GM12878 (cell line): ENCODE measurements at regions not wholly inside any gene's neighbourhood (a gene's known extent, or its start where the extent isn't known, plus 50 kb on each side); places are given as distances from the start of the nearest gene placed in this dataset.

Experiments used
- ATAC-seq: fragments of 200-7000 bp; cut with Tn5 transposase; 3 replicates; pipeline ENCODE4 v1.9.1; 2020; ENCODE audit warnings: mild to moderate bottlenecking, moderate library complexity
- BruUV-seq: library from RNA; stranded (reverse); fragments of 400-500 nt; replicated peaks from 2 replicates; lab custom pipeline; 2021; lab: Mats Ljungman, UMichigan
- CTCF ChIA-PET: fragments of 300-600 bp; sonication (Branson Sonifier 250); formaldehyde crosslinking; extraction: SDS; loops from one replicate; lab custom pipeline; 2021; ENCODE audit warnings: inconsistent platforms; lab: Yijun Ruan, JAX
- POLR2A ChIA-PET: fragments of 350-600 bp; formaldehyde crosslinking; extraction: SDS; loops from one replicate; lab custom pipeline; 2021; ENCODE audit warnings: inconsistent platforms; lab: Charles Lee
- RAD21 ChIA-PET: fragments of 300-600 bp; sonication (Branson Sonifier 250); formaldehyde crosslinking; loops from one replicate; lab custom pipeline; 2023; ENCODE audit warnings: antibody characterized with exemption; ENCODE audit not compliant: unreplicated experiment; lab: Charles Lee
- SMC1A ChIA-PET: fragments of 300-600 bp; sonication (Branson Sonifier 250); formaldehyde crosslinking; loops from one replicate; lab custom pipeline; 2023; ENCODE audit not compliant: unreplicated experiment, uncharacterized antibody; lab: Charles Lee
- DNase-seq: peaks from one replicate; pipeline ENCODE4 v3.0.0-alpha.2; 2011; ENCODE audit warnings: low read depth, low spot score
- FAIRE-seq: peaks from 3 replicates; lab custom pipeline; 2011; peaks lifted over from hg19 to GRCh38; lab: Jason Lieb, UNC
- H2AFZ ChIP-seq: 2 replicates; pipeline ENCODE4 v1.6.0; 2011; ENCODE audit warnings: low read depth, low read length, control low read depth; ENCODE audit not compliant: control insufficient read depth
- H3K27ac ChIP-seq: 2 replicates; pipeline ENCODE4 v1.5.1; 2011; ENCODE audit warnings: control low read depth; ENCODE audit not compliant: control insufficient read depth, insufficient read depth
- H3K27me3 ChIP-seq, 2 experiments: replicated peaks in 1 of 2; 2 replicates each; pipeline versions ENCODE4 v1.6.0 to v1.6.1; 2011; ENCODE audit warnings: low read length in 1 of 2; ENCODE audit not compliant: control insufficient read depth in 2 of 2, insufficient read depth in 2 of 2
- H3K36me3 ChIP-seq, 2 experiments: 2 replicates each; pipeline ENCODE4 v1.5.1; 2011; ENCODE audit warnings: low read length in 1 of 2; ENCODE audit not compliant: control insufficient read depth in 2 of 2, insufficient read depth in 2 of 2
- H3K4me1 ChIP-seq: 2 replicates; pipeline ENCODE4 v1.6.1; 2011; ENCODE audit warnings: mild to moderate bottlenecking, low read length, moderate library complexity, mixed read lengths; ENCODE audit not compliant: control insufficient read depth, insufficient read depth
- H3K4me2 ChIP-seq: 2 replicates; pipeline ENCODE4 v1.6.0; 2011; ENCODE audit warnings: control low read depth; ENCODE audit not compliant: control insufficient read depth, insufficient read depth
- H3K4me3 ChIP-seq: fragments of 200-600 bp; sonication (generic); 2 replicates; pipeline ENCODE4 v1.5.1; 2016
- H3K79me2 ChIP-seq: 2 replicates; pipeline ENCODE4 v1.6.0; 2011; ENCODE audit warnings: low read length; ENCODE audit not compliant: control insufficient read depth, insufficient read depth
- H3K9ac ChIP-seq: 2 replicates; pipeline ENCODE4 v1.8.0; 2011; ENCODE audit warnings: low read length, control low read depth, mixed read lengths; ENCODE audit not compliant: control insufficient read depth, insufficient read depth
- H3K9me3 ChIP-seq: replicated peaks from 3 replicates; pipeline ENCODE4 v1.5.1; 2011; ENCODE audit warnings: mild to moderate bottlenecking, low read length; ENCODE audit not compliant: control insufficient read depth, insufficient read depth
- H4K20me1 ChIP-seq: 2 replicates; pipeline ENCODE4 v1.6.0; 2011; ENCODE audit not compliant: control insufficient read depth, insufficient read depth
- CBX3 ChIP-seq: fragments of 200-600 bp; sonication (generic); IDR thresholded peaks from 2 replicates; pipeline ENCODE4 v1.6.1; 2016; ENCODE audit warnings: low read depth, borderline replicate concordance
- GATAD2B ChIP-seq: fragments of 450-650 bp; conservative IDR thresholded peaks from 2 replicates; pipeline ENCODE4 v1.6.1; 2017; ENCODE audit warnings: low read depth, mild to moderate bottlenecking, moderate library complexity
- JUND ChIP-seq: IDR thresholded peaks from 2 replicates; pipeline ENCODE4 v1.6.1; 2012; ENCODE audit warnings: low read depth, mild to moderate bottlenecking, low read length, improper control_type of control experiment, moderate library complexity
- NFXL1 ChIP-seq: fragments of 450-650 bp; IDR thresholded peaks from 2 replicates; pipeline ENCODE4 v1.6.1; 2017; ENCODE audit warnings: antibody characterized with exemption, mild to moderate bottlenecking, borderline replicate concordance
- POU2F2 ChIP-seq: IDR thresholded peaks from 3 replicates; pipeline ENCODE4 v1.6.1; 2011; ENCODE audit warnings: low read depth, mild to moderate bottlenecking, low read length, borderline replicate concordance
- SMC3 ChIP-seq: IDR thresholded peaks from 2 replicates; pipeline ENCODE4 v1.6.1; 2011; ENCODE audit warnings: low read length, improper control_type of control experiment, borderline replicate concordance
- YBX1 ChIP-seq: fragments of 450-650 bp; IDR thresholded peaks from 2 replicates; pipeline ENCODE4 v1.6.1; 2016; ENCODE audit warnings: antibody characterized with exemption
- in situ Hi-C: fragments of 300-500 bp; cut with MboI; formaldehyde crosslinking; loops from 9 replicates; pipeline ENCODE4 v1.14.3; 2018; ENCODE audit warnings: mixed read lengths
- intact Hi-C: fragments of 100-400 bp; cut with micrococcal nuclease; formaldehyde crosslinking; loops from one replicate; pipeline ENCODE4 v1.14.2; 2022; ENCODE audit not compliant: unreplicated experiment
- TF ChIP-seq, protein P1 (sequence below): IDR thresholded peaks from 2 replicates; pipeline ENCODE4 v1.6.1; 2011; ENCODE audit warnings: borderline replicate concordance, low read depth, mild to moderate bottlenecking, moderate library complexity, low read length; ENCODE audit not compliant: insufficient read depth, poor library complexity, severe bottlenecking
- TF ChIP-seq, protein P2 (sequence below): fragments of 150-350 bp; IDR thresholded peaks from 2 replicates; pipeline ENCODE4 v1.6.1; 2016; ENCODE audit warnings: low read depth, low read length
- TF ChIP-seq, protein P3 (sequence below): fragments of 450-650 bp; IDR thresholded peaks from 2 replicates; pipeline ENCODE4 v1.6.1; 2014; ENCODE audit warnings: mild to moderate bottlenecking

DNA sequence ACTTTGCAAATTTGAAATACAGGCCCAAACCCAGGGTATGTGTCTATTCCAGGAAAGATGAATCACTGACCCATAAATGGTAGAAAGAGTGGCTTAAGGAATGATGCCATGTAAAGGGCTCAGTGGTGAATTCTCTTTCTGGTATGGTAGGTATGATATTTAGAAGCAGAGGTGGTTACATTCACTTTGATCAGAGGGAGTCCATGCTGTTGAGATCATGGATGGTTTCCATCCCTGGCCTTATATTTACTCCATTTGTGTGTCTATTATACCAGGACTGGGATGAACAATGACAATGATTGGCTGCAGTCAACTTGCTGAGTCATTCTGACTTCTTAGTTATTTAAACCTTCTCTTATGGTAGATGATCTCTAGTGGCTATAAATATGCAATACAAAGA is 419.8 kb upstream of the LRRC4C start:
- H3K79me2 ChIP-seq, result no peaks in the 10 kb centered on the region
- H2AFZ ChIP-seq, result no peak overlapping the region
- no peak overlapping the region for H3K9ac ChIP-seq
- no TSS peak for BruUV-seq
- no peaks in the 10 kb centered on the region for H4K20me1 ChIP-seq
- H3K27me3 ChIP-seq, result no peaks in the 10 kb centered on the region
- intact Hi-C loops, result no loop called here
- SMC1A ChIA-PET, result no interaction called here
- DNase-seq (no peak), FAIRE-seq (no peak), ATAC-seq (no peak)
- H3K27ac ChIP-seq, result no peak overlapping the region
- CTCF ChIA-PET, result no interaction called here
- no peak overlapping the region for H3K4me2 ChIP-seq
- RAD21 ChIA-PET, result no interaction called here
- H3K9me3 ChIP-seq, result no peaks in the 10 kb centered on the region
- POLR2A ChIA-PET, result no interaction called here
- in situ Hi-C loops, result no loop called here
- no peaks in the 10 kb centered on the region for H3K36me3 ChIP-seq
- no peaks in the 10 kb centered on the region for H3K4me1 ChIP-seq
- H3K4me3 ChIP-seq, result no peak overlapping the region
- TF ChIP-seq, protein P1, sequence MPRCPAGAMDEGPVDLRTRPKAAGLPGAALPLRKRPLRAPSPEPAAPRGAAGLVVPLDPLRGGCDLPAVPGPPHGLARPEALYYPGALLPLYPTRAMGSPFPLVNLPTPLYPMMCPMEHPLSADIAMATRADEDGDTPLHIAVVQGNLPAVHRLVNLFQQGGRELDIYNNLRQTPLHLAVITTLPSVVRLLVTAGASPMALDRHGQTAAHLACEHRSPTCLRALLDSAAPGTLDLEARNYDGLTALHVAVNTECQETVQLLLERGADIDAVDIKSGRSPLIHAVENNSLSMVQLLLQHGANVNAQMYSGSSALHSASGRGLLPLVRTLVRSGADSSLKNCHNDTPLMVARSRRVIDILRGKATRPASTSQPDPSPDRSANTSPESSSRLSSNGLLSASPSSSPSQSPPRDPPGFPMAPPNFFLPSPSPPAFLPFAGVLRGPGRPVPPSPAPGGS, result no peak

DNA sequence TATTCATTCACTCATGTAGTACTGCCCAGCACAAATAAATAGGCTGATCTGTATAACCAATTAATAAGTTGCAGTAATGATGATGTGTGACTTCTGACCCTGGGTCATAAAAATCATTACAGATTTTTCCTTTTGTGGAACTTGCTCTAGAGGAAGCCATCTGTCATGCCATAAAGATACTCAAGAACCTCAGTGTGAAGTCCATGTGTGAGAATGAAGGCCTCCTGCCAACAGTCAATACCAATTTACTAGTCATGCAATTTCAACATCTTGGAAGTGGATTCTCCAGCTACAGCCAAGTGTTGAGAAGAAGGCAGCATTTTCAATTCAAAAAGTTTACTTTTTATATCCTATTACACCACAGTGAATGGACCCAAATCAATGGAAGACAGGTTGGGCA is 435.6 kb upstream of the LRRC4C start:
- no TSS peak for BruUV-seq
- Histone ChIP-seq H4K20me1 (no peaks in the 10 kb centered on the region), H3K36me3 (no peaks in the 10 kb centered on the region), H3K4me3 (no peak overlapping the region), H3K27me3 (no peaks in the 10 kb centered on the region), H2AFZ (no peak overlapping the region), H3K9me3 (no peaks in the 10 kb centered on the region), H3K27ac (no peak overlapping the region), H3K4me1 (no peaks in the 10 kb centered on the region), H3K4me2 (no peak overlapping the region), H3K79me2 (no peaks in the 10 kb centered on the region), H3K9ac (no peak overlapping the region)
- ATAC-seq (no peak), FAIRE-seq (no peak), DNase-seq (no peak)
- POLR2A ChIA-PET, result no interaction called here
- in situ Hi-C loops (no loop called here), intact Hi-C loops (no loop called here)
- SMC1A ChIA-PET, result no interaction called here
- CTCF ChIA-PET, result no interaction called here
- RAD21 ChIA-PET, result no interaction called here
- TF ChIP-seq NFXL1, result no peak
- no peak for TF ChIP-seq CBX3
- TF ChIP-seq, protein P2, sequence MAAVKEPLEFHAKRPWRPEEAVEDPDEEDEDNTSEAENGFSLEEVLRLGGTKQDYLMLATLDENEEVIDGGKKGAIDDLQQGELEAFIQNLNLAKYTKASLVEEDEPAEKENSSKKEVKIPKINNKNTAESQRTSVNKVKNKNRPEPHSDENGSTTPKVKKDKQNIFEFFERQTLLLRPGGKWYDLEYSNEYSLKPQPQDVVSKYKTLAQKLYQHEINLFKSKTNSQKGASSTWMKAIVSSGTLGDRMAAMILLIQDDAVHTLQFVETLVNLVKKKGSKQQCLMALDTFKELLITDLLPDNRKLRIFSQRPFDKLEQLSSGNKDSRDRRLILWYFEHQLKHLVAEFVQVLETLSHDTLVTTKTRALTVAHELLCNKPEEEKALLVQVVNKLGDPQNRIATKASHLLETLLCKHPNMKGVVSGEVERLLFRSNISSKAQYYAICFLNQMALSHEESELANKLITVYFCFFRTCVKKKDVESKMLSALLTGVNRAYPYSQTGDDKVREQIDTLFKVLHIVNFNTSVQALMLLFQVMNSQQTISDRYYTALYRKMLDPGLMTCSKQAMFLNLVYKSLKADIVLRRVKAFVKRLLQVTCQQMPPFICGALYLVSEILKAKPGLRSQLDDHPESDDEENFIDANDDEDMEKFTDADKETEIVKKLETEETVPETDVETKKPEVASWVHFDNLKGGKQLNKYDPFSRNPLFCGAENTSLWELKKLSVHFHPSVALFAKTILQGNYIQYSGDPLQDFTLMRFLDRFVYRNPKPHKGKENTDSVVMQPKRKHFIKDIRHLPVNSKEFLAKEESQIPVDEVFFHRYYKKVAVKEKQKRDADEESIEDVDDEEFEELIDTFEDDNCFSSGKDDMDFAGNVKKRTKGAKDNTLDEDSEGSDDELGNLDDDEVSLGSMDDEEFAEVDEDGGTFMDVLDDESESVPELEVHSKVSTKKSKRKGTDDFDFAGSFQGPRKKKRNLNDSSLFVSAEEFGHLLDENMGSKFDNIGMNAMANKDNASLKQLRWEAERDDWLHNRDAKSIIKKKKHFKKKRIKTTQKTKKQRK, result no peak
- no peak for TF ChIP-seq YBX1
- TF ChIP-seq JUND, result no peak
- TF ChIP-seq, protein P3, sequence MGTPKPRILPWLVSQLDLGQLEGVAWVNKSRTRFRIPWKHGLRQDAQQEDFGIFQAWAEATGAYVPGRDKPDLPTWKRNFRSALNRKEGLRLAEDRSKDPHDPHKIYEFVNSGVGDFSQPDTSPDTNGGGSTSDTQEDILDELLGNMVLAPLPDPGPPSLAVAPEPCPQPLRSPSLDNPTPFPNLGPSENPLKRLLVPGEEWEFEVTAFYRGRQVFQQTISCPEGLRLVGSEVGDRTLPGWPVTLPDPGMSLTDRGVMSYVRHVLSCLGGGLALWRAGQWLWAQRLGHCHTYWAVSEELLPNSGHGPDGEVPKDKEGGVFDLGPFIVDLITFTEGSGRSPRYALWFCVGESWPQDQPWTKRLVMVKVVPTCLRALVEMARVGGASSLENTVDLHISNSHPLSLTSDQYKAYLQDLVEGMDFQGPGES, result no peak
- no peak for TF ChIP-seq SMC3
- TF ChIP-seq GATAD2B, result no peak
- TF ChIP-seq POU2F2, result no peak
